Stimulated activated CD8-positive, alpha-beta memory T cell treated with anti-CD3 and anti-CD28 coated beads, Interleukin-2, amount 100 ng/mL, for 1 hour (primary cell): ENCODE measurements at regions not wholly inside any gene's neighbourhood (a gene's known extent, or its start where the extent isn't known, plus 50 kb on each side); places are given as distances from the start of the nearest gene placed in this dataset.

ENCODE experiments used
- DNase-seq, 2 donors: peaks; one replicate each; pipeline ENCODE4 v3.0.0-alpha.2; 2020; ENCODE audit warnings: low read depth in 2 of 2

DNA sequence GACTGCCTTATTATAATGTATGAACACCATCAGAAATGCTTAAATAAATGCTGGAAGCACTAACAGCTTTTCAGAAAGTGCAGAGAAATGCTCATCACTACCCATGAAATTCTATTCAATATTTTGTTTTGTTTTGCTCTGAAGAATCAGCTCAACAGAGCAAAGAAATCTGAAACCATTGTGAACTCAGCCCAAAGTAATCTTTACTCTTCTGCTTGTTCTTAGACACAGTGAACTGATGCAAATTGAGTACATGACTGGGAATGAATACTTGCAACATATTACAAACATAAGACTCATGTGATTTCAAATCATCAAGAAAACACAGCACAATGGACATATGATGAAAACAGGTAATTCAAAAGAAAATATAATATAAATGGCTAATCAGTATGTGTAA lies 404.6 kb upstream of the OPRM1 start:
- DNase-seq: no peak

DNA sequence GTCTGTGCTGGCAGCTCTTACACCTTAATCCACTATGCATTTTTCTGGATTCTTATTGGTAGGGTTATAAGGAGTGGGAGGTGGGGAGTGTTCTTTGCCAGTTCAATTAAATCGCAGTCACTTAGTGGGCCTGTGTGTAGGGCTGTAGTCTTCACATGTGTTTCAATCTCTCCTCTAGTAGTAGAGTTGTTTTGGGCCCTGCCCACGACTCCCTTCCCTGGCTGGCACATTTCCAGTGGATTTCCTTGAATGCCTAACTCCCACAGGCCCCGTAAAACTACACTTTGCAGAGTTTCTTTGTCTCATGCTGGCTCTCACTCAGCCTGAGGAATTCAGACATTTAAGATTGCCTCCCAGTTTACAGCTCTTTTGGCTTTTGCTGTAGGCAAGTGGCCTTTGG lies 414.0 kb upstream of the OPRM1 start:
- DNase-seq: no peak

DNA sequence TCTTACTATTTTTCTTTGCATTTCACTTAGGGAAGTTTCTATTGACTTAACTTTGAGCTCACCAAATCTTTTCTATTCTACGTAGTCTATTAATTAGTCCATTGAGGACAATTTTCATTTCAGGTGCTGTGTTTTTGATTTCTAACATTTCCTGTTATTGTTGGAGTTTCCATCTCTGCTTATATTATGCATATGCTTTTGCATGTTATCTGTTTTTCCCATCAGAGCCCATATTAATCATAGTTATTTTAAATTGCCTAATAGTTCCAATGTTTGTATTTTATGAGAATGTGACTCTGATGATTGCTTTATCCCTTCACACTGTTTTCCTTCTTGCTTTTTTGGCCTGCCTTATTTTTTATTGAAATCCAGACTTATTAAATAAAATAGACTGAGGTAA lies 414.5 kb upstream of the OPRM1 start:
- no peak for DNase-seq

DNA sequence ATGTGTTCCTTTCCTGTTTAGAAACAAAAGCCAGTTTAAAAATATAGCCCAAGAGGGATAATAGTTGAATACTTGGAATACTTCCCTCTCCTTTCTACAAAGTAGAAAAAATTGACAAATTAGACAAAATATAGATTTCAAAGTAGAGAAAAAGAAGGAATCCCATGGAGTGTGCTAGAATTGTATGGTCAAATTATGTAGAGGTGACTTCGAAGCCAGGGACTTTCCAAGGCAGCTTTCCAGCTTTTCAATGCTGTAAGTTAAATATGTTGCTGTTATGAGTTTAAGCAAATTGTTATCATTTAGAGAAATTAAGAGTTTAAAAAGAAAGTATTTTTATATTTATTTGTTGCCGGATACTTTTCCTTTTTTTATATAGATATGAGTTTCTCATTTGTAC lies 415.5 kb upstream of the OPRM1 start:
- DNase-seq: no peak

DNA sequence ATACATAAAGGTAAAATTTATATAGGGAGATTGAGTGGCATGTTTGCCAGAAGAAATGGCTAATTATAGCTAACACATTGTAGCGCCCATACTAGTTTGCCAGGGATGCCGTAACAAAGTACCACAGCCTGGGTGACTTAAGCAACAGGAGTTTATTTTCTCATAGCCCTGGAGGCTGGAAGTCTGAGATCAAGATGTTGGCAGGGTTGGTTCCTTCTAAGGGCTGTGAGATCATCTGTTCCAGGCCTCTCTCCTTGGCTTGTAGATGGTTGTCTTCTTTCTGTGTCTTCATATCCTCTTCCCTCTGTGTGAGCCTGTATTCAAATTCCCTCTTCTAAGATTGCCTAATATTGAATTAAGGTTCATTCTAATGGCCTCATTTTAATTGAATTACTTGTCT lies 417.5 kb upstream of the OPRM1 start:
- no peak for DNase-seq

DNA sequence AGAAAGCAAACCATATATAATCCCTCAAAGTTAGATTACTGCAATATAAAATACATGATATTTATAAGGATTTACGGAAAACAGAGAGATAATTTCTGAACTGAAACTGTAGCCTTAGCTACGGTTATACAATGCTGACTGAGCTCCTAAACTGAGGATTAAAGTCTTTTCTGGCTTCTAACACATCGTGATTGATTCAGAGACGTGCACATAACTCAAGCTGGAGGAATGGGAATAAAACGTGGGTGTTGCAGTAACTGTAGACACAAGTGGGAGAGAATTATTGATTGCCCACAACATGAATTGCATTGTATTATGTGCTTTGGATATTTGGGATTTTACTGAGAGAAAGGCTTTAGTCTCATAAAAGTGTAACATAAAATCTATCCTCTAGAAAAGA lies 418.0 kb upstream of the OPRM1 start:
- no peak for DNase-seq

DNA sequence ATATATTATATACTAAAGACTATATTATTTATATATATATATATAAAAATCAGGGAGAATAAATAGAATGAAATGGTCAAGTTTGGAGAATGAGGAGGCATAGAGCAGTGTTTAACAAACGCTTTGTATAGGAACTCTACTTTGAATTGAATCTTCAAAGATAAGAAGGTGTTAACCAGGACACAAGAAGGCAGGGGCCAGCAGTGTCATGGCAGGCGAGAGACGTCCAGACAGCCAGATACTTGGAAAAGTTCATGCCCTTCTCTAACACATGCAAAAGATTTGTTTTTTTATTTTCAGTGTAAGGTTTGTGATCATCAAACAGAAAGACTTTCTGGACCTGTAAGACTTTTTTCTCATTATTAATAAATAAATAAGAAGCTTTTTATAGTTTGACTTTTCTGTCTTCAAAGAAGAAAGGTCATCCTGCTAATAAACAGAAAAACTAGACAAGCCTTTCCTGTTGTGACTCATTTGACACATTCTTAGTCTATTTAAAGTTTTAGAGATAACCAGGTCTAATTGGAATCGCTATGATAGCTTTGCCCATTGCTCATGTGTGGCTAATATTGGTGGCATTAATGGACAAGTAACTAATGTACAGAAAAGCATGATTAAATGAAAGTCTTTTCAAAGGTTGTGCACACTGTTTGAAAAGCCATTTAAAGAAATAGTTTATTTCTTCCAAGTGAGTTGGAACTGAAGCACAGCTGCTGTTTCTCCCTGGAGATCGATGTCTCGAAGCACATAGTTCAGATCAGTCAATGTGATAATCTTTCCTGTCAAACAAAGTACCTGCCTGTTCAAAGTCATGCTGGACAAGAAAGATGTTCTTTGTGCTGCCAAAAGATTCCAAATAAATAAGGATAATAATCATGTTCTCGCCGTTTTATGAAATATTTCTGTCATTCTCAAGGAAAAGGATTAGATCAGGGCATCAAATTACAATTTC lies 420.4 kb upstream of the OPRM1 start:
- DNase-seq: no peak

DNA sequence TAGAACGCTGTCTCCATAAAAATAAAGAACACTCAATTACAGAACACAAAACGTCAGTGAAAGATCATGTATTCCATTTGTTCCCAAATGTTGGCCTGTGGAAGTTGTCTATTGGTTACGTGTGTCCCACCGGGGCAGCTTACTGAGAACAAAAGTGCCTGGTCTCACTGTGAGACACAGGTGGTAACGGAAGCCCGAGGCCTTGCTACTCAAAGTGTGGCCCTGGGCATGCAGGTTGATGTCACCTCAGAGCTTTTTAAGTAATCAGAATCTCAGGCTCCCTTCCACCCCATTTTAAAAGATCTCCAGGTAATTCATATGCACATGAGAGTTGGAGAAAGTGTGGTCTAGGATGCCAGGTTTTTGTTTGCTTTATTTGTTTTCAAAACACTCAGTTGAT lies 422.5 kb upstream of the OPRM1 start:
- DNase-seq: no peak

DNA sequence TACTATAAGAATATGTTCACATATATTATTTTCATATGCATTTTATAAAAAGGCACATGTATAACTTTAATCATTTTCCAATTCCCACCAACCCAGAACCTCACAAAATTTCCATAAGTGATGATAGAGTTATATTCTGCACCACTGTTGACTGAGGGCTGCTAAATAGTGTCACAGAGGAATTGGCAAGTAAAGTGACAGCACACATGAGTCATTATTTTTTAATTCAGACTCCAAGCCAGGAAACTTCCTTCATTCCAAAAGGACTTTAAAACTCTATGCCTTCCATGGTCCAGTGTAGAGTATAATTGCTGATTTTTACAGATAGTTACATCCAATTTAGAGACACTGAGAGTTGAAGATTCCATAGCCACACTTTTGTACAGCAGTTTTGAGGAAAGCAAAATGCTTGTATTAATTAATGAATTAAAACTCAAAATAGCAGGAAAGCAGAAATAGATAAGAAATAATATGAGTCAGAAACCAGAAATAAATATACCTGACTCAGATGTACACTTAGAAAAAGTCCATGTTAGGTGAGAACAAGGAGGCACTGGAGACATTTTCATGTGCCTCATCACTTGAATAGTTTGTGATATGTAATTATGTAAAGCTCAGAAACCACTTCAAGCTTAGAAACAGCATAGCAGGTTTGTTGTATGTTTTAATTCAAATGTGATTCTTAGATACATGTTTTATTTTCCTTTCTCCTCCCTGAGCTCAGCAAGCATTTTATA lies 425.2 kb upstream of the OPRM1 start:
- no peak for DNase-seq

DNA sequence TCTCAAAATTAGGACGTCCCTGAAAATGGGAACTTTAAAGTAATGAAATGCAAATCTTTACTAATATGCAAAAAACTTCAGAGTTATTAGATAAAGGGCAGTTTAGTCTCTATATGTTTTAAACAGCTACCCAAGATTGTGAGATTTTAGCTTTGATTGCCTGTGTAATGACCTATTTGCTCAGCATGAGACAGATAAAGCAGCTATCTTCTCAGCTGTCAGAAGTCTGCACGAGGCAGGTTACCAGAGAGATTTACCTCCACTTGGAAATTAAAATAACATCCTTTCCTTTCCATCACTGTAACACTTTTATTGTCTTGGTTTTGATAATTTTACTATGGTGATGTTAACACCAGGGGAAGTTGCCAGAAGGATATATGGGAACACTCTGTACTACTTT lies 436.6 kb upstream of the OPRM1 start:
- DNase-seq: no peak

DNA sequence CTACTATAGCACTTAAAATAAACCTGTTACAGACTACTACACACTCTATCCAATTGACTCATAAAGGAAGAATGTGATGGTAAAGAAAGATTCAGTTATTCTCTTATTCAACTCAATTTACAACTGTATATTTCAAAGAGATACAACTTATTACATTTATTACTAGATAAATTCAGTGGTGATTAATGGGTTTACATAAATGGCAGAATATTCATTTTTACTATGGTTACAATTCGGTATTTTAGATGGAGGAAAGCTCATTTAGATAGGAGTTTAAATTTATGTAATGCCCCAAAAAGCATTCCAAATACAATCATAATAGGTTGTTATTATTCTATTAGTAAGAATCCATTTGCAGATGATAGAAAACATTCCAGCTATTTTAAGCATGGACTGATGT lies 439.1 kb upstream of the OPRM1 start:
- DNase-seq: no peak

DNA sequence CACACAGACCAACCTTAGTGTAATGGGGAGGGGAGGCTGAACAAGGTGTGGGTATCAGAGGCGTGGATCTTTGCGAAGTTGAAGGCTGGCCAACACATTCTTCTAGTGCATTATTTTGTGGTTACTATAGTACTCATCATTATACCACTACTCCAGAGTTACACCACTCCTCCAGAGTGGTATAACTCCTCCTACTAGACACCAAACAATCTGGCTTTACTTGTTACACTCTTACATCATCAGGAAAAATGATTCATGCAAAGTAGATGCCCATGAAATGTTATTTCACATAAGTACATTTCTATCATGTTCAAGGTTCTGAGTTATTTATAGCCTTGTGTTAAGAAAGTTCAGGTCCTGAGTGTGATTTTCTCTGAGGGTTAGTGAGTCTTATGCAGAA lies 443.1 kb upstream of the OPRM1 start:
- DNase-seq: no peak

DNA sequence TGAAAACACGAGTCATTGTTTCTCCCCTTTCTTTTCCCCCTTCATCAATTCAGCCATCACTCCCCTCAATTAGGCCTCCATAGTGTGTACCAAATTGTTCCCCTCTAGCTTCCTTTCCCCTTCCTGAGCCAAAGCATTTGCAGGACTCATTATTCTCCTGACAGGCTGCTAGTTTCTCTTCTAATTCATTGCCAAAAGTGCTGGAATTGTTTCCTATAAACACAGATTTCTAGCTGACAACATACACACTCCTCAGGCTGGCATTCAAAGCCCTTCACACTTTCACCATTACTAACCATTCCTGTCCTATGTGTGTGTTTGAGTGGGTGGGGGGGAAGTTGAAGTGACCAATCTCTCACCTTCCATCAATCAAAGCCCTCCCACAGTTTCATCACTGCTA lies 444.2 kb upstream of the OPRM1 start:
- no peak for DNase-seq

DNA sequence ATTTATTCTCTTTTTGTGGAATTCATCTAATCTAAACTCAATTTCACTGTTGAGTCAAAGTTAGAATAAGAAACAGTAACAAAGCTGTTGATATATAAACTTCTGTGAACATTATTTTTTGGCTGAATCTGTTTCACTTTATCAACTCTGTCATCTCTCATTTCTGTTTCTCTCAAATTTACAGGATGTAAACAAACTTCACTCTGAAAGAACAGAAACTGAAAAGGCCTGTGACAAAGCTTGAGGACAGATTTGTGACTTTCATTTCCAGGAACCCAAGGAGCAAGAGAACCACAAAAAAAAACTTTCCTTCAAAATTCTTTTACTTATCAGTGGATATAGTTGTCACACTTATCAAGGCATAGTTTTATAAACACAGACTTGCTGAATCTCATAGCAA lies 447.9 kb upstream of the OPRM1 start:
- no peak for DNase-seq

DNA sequence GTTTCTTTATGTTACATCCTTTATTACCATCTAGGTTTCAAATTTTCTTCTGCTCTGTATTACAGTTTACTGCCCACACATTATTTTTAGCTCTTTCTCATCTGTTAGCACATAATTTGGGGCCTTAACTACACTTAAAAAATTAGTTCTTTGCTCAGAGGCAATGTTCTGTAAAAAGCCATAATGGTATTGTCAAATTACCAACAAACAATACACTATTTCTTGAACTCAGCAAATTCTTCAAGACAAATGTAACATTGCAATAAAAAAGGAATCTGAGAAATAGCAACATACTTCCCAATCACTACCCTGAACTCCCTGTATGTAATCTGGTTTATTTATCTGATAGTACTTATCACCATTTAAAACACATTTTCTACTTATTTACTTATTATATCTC lies 448.6 kb upstream of the OPRM1 start:
- DNase-seq: no peak

DNA sequence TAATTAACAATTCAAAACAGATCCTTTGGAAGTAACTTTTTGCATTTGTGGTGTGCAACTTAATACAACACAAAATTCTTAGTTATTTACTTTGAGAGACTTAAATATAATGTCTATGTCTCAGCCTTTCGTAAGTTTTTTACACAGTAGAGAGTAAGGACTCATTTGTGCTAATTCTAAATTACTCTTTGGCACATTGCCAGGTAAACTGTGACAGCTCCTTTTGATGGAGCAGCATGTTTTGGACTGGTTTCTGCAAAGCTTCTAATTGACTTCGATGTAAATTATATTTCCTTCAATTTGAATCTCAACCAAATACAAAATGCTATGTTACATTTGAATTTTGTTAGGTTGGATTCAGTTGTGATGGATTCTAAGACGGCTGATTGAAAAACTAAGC lies 450.7 kb upstream of the OPRM1 start:
- no peak for DNase-seq

DNA sequence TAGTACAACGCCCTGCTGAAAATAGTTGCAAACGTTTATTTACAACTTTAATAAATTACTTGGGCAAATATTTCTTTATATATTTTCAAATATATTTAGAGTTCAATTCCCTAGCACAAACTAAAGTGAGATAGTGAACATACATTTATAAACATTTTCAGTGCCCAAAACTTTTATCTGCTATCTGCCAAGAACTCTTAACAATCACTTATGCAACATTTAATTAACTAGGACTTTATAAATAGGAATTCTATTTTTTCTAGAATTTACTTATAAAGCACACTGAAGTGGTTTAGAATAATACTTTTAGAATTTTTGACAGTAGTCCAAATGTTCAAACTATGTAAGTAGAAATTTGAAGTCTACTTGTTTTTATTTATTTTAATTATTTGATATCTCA lies 452.6 kb upstream of the RGS17 start:
- DNase-seq: no peak

DNA sequence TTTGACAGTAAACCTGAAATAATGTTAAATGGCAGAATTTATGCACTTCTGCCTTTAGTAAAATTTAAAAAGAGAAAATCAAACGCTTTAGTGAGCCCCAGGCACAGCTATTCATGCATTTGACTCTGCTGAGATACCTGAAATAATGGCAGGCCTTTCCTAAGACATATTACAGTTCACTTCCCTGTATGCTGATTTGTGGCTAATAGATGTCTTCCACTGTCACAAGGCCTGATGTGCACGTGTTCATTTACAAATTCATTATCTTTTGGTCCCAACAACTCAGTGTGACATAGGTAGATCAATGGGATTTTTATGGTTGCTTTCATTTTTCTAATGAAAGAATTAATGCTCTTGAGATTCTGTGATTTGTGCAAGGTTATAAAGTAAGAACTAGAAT lies 449.7 kb upstream of the RGS17 start:
- DNase-seq: no peak

DNA sequence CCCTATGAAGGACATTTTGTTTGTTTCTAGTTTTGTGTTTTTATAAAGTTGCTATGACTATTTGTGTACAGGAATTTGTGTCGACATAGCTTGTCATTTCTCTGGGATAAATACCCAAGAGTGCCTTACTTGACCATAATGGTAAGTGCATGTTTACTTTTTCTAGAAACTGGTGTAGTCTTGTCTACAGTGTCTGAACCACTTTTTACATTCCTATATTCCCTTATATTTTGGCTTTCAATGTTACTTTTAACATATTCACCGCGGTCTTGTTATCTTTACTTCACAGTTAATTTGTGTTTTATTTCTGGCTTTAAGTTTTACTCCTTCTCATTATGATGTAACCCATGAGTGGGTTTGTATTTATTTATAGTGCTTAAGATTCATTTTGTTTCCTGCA lies 444.4 kb upstream of the RGS17 start:
- DNase-seq: no peak

DNA sequence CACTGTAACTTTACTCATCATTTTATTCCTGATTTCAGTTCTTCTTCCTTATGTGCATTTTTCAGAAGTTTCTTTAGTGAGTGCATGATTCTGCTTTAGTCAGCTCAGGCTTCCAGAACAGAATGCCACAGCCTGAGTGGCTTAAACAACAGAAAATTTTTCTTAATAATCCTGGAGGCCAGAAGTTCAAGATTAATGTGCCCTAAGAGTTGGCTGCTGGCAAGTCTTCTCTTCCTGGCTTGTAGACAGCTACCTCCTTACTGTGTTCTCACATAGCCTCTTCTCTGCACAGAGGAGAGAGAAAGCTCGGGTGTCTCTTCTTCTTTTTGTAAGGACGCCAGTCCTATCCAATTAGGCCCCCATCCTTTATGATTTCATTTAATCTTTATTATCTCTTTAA lies 443.1 kb upstream of the RGS17 start:
- DNase-seq: no peak

DNA sequence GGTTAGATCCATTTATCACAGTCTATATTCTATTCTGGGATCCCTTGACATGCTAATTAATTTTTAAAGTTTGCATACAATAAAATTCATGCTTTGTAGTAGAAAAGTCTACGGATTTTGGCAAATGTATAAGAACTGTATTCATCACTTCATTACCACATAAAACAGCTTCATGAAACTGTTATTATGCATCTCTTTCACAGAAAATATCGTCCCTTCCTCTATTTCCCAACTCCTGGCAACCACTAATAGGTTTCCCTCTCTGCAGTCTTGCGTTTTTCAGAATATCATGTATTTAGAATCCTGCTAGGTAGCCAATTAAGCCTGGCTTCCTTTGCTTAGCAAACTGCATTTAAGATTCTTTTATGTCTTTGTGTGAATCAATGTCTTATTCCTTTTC lies 441.3 kb upstream of the RGS17 start:
- DNase-seq: no peak

DNA sequence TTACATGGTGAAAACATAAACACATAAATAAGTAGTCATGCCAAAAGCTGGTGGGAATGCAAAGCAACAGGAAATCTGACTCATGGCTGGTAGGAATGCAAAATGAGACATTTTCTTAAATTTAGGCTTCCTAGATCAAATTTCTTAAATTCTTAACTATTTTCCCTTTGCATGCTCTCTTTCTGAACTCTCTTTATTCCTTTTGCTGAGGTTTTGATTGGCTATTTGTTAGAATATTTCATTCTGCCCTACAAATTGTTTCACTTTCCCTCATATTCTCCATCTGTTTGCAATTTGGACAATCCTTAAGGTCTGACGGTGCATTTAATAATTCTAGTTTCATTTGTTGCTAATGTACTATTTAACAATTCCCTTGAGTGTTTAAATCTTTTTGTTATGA lies 437.5 kb upstream of the RGS17 start:
- DNase-seq: no peak

DNA sequence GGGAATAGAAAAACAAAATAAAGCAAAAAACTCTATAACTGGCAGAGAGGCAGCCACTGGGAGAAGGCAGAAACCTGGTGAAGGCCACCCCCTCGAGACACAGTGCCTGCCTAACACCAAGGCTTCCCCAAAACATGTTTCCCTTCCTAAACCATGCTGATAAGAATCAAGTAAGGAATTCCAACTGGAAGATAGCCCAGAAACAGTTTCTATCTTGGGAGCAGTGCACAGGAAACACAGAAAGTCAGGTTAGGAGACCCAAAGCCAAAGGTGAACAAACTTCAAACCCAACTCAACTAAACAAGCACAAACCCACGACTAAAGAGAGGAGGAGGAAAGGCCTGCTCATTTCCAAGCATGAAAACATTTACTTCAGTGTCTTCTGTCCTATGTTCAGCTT lies 433.7 kb upstream of the RGS17 start:
- DNase-seq: no peak
